Gastrocnemius medialis (tissue), 4 donors: ENCODE measurements at regions not wholly inside any gene's neighbourhood (a gene's known extent, or its start where the extent isn't known, plus 50 kb on each side); places are given as distances from the start of the nearest gene placed in this dataset.

Experiments used
- POLR2A ChIP-seq, 2 donors: fragments of 450-650 bp; IDR thresholded peaks; one replicate each; pipeline ENCODE4 v1.6.1; 2017; ENCODE audit warnings: antibody characterized with exemption in 2 of 2, mild to moderate bottlenecking in 2 of 2, moderate library complexity in 2 of 2
- TF ChIP-seq, protein P1 (sequence below), 5 experiments: fragments of 450-650 bp in 3 of 5; fragments of 200-600 bp in 2 of 5; sonication (generic) in 2 of 5; IDR thresholded peaks in 4 of 5; conservative IDR thresholded peaks in 1 of 5; 1 replicate in 4 of 5; 2 replicates in 1 of 5; pipeline ENCODE4 v1.5.1; 2016 to 2019; ENCODE audit warnings: antibody characterized with exemption in 5 of 5, mild to moderate bottlenecking in 3 of 5, moderate library complexity in 3 of 5

- TF ChIP-seq, protein P1, sequence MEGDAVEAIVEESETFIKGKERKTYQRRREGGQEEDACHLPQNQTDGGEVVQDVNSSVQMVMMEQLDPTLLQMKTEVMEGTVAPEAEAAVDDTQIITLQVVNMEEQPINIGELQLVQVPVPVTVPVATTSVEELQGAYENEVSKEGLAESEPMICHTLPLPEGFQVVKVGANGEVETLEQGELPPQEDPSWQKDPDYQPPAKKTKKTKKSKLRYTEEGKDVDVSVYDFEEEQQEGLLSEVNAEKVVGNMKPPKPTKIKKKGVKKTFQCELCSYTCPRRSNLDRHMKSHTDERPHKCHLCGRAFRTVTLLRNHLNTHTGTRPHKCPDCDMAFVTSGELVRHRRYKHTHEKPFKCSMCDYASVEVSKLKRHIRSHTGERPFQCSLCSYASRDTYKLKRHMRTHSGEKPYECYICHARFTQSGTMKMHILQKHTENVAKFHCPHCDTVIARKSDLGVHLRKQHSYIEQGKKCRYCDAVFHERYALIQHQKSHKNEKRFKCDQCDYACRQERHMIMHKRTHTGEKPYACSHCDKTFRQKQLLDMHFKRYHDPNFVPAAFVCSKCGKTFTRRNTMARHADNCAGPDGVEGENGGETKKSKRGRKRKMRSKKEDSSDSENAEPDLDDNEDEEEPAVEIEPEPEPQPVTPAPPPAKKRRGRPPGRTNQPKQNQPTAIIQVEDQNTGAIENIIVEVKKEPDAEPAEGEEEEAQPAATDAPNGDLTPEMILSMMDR (IDR thresholded peaks at IDR 0.05 in 4 of 5, conservative IDR thresholded peaks at IDR 0.05 in 1 of 5): no peak
- TF ChIP-seq POLR2A (IDR thresholded peaks at IDR 0.05): no peak
These were observed 357.4 kb downstream of the METTL4 start for GRCh38 chr18:2213905-2214304.
